Neural cell (in vitro differentiated cells): ENCODE measurements at regions not wholly inside any gene's neighbourhood (a gene's known extent, or its start where the extent isn't known, plus 50 kb on each side); places are given as distances from the start of the nearest gene placed in this dataset.

Experiments
- H2AFZ ChIP-seq: fragments of 200-600, 300-800 bp; sonication (generic), shearing (Covaris generic); 2 replicates; pipeline ENCODE4 v1.6.0; 2014; ENCODE audit warnings: low read depth, mild to moderate bottlenecking, antibody characterized with exemption, low read length, moderate library complexity
- H3F3A ChIP-seq: fragments of 200-600 bp; shearing (Covaris generic); 2 replicates; pipeline ENCODE4 v1.6.1; 2016; ENCODE audit warnings: mild to moderate bottlenecking, moderate library complexity, mixed read lengths, antibody characterized with exemption, low read length; ENCODE audit not compliant: insufficient read depth, poor library complexity, severe bottlenecking
- H3K27ac ChIP-seq: fragments of 200-600, 300-800 bp; sonication (generic), shearing (Covaris generic); 2 replicates; pipeline ENCODE4 v1.5.1; 2014; ENCODE audit warnings: mild to moderate bottlenecking, low read length, moderate library complexity
- H3K27me3 ChIP-seq: fragments of 300-800, 200-600 bp; sonication (generic), shearing (Covaris generic); 2 replicates; pipeline ENCODE4 v1.6.0; 2014; ENCODE audit warnings: mild to moderate bottlenecking, low read depth, low read length, moderate library complexity; ENCODE audit not compliant: insufficient read depth
- H3K36me3 ChIP-seq: fragments of 300-800, 200-600 bp; sonication (generic), shearing (Covaris generic); 2 replicates; pipeline ENCODE4 v1.5.1; 2014; ENCODE audit warnings: mild to moderate bottlenecking, antibody characterized with exemption, low read length, moderate library complexity; ENCODE audit not compliant: insufficient read depth
- H3K4me2 ChIP-seq: fragments of 300-800, 200-600 bp; sonication (generic), shearing (Covaris generic); 2 replicates; pipeline ENCODE4 v1.6.0; 2014; ENCODE audit warnings: mild to moderate bottlenecking, low read length
- H3K4me3 ChIP-seq: fragments of 300-800, 200-600 bp; sonication (generic), shearing (Covaris generic); 2 replicates; pipeline ENCODE4 v1.5.1; 2014; ENCODE audit warnings: mild to moderate bottlenecking, low read length, moderate library complexity
- H3K79me2 ChIP-seq: fragments of 200-600 bp; shearing (Covaris generic); replicated peaks from 2 replicates; pipeline ENCODE4 v1.6.0; 2014; ENCODE audit warnings: mild to moderate bottlenecking, low read length, moderate library complexity; ENCODE audit not compliant: insufficient read depth
- H3K9ac ChIP-seq: fragments of 300-800, 200-600 bp; sonication (generic), shearing (Covaris generic); 2 replicates; pipeline ENCODE4 v1.6.1; 2016; ENCODE audit warnings: mild to moderate bottlenecking, low read length, mixed read lengths
- H3K9me2 ChIP-seq: fragments of 200-600 bp; shearing (Covaris generic); 2 replicates; pipeline ENCODE4 v1.6.1; 2016; ENCODE audit warnings: mild to moderate bottlenecking, low read length, mixed read lengths; ENCODE audit not compliant: insufficient read depth
- H3K9me3 ChIP-seq: fragments of 200-600, 300-800 bp; sonication (generic), shearing (Covaris generic); 2 replicates; pipeline ENCODE4 v1.6.1; 2016; ENCODE audit warnings: mild to moderate bottlenecking, mixed run types, low read length, moderate library complexity, mixed read lengths
- H4K20me1 ChIP-seq: fragments of 200-600 bp; shearing (Covaris generic); 2 replicates; pipeline ENCODE4 v1.6.1; 2016; ENCODE audit warnings: mild to moderate bottlenecking, mixed run types; ENCODE audit not compliant: insufficient read depth
- EP300 ChIP-seq: fragments of 450-650 bp; conservative IDR thresholded peaks from 2 replicates; pipeline ENCODE4 v1.6.1; 2014; ENCODE audit warnings: antibody characterized with exemption, mild to moderate bottlenecking, moderate library complexity; ENCODE audit not compliant: poor library complexity, severe bottlenecking
- EZH2 ChIP-seq: fragments of 200-600, 300-800 bp; shearing (Covaris generic), sonication (generic); IDR thresholded peaks from 2 replicates; pipeline ENCODE4 v1.6.1; 2014; ENCODE audit warnings: antibody characterized with exemption, low read length, borderline replicate concordance, mild to moderate bottlenecking; ENCODE audit not compliant: insufficient read depth, poor library complexity, severe bottlenecking
- MXI1 ChIP-seq: fragments of 450-650 bp; conservative IDR thresholded peaks from 2 replicates; pipeline ENCODE4 v1.6.1; 2014; ENCODE audit warnings: antibody characterized with exemption, mild to moderate bottlenecking; ENCODE audit not compliant: poor library complexity, severe bottlenecking
- POLR2AphosphoS5 ChIP-seq: IDR thresholded peaks from 2 replicates; pipeline ENCODE4 v1.6.1; 2012
- RAD21 ChIP-seq: fragments of 450-650 bp; conservative IDR thresholded peaks from 2 replicates; pipeline ENCODE4 v1.6.1; 2014; ENCODE audit warnings: antibody characterized with exemption, mild to moderate bottlenecking, moderate library complexity
- SMC3 ChIP-seq: fragments of 450-650 bp; conservative IDR thresholded peaks from 2 replicates; pipeline ENCODE4 v1.6.1; 2014; ENCODE audit warnings: antibody characterized with exemption, mild to moderate bottlenecking, moderate library complexity; ENCODE audit not compliant: poor library complexity
- TAF1 ChIP-seq: IDR thresholded peaks from 2 replicates; pipeline ENCODE4 v1.6.1; 2012; ENCODE audit warnings: low read depth
- TF ChIP-seq, protein P1 (sequence below): IDR thresholded peaks from 2 replicates; pipeline ENCODE4 v1.6.1; 2012; ENCODE audit warnings: borderline replicate concordance
- TF ChIP-seq, protein P2 (sequence below): fragments of 450-650 bp; IDR thresholded peaks from 2 replicates; pipeline ENCODE4 v1.5.1; 2014; ENCODE audit warnings: antibody characterized with exemption, mild to moderate bottlenecking, moderate library complexity; ENCODE audit not compliant: poor library complexity, severe bottlenecking

DNA sequence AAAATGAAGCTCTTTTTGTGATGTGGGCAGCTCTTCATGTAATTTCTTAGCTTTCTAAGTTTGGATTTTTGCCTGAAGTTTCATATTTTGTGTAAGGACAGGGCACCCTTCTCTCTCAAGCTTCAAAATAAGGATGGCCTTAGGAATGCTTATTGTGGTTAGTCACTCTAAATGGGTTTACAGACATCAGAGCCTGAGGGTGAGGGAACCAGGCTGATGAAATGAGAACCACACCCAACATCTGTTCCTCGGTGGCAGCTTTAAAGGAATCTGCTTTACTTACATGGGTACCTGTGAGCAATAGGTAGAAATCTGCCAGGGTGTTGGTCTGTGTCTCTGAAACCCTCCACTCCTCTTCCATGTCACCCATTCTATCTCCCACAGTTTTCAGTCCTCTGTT, 174.3 kb downstream of the EMX2 start:
- Histone ChIP-seq H2AFZ (no peak overlapping the region), H3K4me3 (no peak overlapping the region)

DNA sequence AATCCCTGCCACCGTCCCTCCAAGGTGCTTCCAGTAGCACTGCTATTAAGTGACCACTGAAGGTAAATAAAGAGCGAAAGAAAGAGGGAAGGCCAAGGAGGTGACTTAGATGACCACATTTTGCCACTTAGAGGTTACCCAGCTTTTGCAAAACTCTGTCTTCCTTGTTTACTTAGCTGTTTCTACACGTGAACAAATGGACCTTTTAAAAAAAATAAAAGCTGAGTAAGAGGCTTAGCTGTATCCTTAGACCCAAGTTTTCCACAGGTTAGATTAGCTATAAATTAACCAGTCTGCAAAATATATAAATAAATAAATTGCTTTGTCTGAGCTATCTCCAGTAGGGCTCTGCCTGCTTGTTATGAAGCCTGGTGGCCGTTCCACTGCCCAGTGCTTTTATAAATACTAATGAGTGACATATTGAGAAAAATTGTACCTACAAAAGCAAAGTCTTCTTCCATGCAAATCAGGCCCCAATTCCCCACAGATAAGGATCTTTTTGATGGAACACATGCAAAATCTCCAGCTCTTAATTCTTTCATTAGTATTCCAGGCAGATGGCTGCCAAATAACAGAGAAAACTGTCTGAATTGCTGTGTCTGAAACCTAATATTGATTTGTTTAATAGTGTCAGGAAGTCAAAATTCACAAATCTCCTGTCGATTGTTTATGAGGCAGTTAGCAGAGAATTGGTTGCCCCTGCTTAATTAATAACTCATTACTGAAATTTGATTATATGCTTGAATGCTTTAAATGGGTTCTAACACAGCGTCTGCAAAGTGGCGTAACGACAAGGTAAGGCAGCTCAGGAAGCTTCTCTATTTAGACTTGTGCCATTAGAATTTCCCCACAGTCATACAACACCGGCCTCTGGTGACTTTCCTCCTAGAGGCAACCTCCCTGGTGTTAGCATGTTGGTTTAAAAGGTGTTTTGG, 176.7 kb downstream of the EMX2 start:
- H3K9me2 ChIP-seq = no peaks in the 10 kb centered on the region
- no peak overlapping the region for H3K4me3 ChIP-seq
- no peaks in the 10 kb centered on the region for H4K20me1 ChIP-seq
- no peaks in the 10 kb centered on the region for H3K36me3 ChIP-seq
- no peaks in the 10 kb centered on the region for H3K79me2 ChIP-seq
- no peak overlapping the region for H3K27ac ChIP-seq
- H2AFZ ChIP-seq = no peak overlapping the region
- H3F3A ChIP-seq = no peaks in the 10 kb centered on the region
- no peak overlapping the region for H3K4me2 ChIP-seq
- no peaks in the 10 kb centered on the region for H3K9me3 ChIP-seq
- peaks cover 3% of the 10 kb centered on the region for H3K27me3 ChIP-seq
- no peak overlapping the region for H3K9ac ChIP-seq
- TF ChIP-seq, protein P1, sequence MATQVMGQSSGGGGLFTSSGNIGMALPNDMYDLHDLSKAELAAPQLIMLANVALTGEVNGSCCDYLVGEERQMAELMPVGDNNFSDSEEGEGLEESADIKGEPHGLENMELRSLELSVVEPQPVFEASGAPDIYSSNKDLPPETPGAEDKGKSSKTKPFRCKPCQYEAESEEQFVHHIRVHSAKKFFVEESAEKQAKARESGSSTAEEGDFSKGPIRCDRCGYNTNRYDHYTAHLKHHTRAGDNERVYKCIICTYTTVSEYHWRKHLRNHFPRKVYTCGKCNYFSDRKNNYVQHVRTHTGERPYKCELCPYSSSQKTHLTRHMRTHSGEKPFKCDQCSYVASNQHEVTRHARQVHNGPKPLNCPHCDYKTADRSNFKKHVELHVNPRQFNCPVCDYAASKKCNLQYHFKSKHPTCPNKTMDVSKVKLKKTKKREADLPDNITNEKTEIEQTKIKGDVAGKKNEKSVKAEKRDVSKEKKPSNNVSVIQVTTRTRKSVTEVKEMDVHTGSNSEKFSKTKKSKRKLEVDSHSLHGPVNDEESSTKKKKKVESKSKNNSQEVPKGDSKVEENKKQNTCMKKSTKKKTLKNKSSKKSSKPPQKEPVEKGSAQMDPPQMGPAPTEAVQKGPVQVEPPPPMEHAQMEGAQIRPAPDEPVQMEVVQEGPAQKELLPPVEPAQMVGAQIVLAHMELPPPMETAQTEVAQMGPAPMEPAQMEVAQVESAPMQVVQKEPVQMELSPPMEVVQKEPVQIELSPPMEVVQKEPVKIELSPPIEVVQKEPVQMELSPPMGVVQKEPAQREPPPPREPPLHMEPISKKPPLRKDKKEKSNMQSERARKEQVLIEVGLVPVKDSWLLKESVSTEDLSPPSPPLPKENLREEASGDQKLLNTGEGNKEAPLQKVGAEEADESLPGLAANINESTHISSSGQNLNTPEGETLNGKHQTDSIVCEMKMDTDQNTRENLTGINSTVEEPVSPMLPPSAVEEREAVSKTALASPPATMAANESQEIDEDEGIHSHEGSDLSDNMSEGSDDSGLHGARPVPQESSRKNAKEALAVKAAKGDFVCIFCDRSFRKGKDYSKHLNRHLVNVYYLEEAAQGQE = no peak
- TF ChIP-seq EZH2 (no peak), SMC3 (no peak), RAD21 (no peak), POLR2AphosphoS5 (no peak), EP300 (no peak), MXI1 (no peak), TAF1 (no peak)
- TF ChIP-seq, protein P2, sequence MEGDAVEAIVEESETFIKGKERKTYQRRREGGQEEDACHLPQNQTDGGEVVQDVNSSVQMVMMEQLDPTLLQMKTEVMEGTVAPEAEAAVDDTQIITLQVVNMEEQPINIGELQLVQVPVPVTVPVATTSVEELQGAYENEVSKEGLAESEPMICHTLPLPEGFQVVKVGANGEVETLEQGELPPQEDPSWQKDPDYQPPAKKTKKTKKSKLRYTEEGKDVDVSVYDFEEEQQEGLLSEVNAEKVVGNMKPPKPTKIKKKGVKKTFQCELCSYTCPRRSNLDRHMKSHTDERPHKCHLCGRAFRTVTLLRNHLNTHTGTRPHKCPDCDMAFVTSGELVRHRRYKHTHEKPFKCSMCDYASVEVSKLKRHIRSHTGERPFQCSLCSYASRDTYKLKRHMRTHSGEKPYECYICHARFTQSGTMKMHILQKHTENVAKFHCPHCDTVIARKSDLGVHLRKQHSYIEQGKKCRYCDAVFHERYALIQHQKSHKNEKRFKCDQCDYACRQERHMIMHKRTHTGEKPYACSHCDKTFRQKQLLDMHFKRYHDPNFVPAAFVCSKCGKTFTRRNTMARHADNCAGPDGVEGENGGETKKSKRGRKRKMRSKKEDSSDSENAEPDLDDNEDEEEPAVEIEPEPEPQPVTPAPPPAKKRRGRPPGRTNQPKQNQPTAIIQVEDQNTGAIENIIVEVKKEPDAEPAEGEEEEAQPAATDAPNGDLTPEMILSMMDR = no peak

More for the DNA sequence above, 174.3 kb downstream of the EMX2 start:
- Histone ChIP-seq H3K36me3 (no peaks in the 10 kb centered on the region), H3K27me3 (peaks cover 3% of the 10 kb centered on the region), H3K27ac (no peak overlapping the region), H3F3A (no peaks in the 10 kb centered on the region), H4K20me1 (no peaks in the 10 kb centered on the region), H3K9ac (no peak overlapping the region), H3K79me2 (no peaks in the 10 kb centered on the region), H3K4me2 (no peak overlapping the region), H3K9me2 (no peaks in the 10 kb centered on the region), H3K9me3 (no peaks in the 10 kb centered on the region)
- TF ChIP-seq EZH2 (no peak), MXI1 (no peak), EP300 (no peak), RAD21 (no peak), POLR2AphosphoS5 (no peak), SMC3 (no peak), TAF1 (no peak)
- TF ChIP-seq, protein P2 = no peak
- TF ChIP-seq, protein P1 = no peak
